HAP-1 (cell line): ENCODE measurements at regions not wholly inside any gene's neighbourhood (a gene's known extent, or its start where the extent isn't known, plus 50 kb on each side); places are given as distances from the start of the nearest gene placed in this dataset.
"Not testable (repeated sequence)": the region's sequence is repeated elsewhere in the genome, so short reads cannot be mapped to it uniquely, and the experiment has no call there.

Experiments used
- DNase-seq, 2 experiments: peaks; one replicate each; pipeline ENCODE4 v3.0.0-alpha.2; 2016 to 2020; ENCODE audit warnings: low spot score in 2 of 2
- H3K27me3 ChIP-seq: fragments of 250-450 bp; sonication (Bioruptor Pico); 2 replicates; pipeline ENCODE4 v1.5.1; 2020; ENCODE audit warnings: low read depth, mild to moderate bottlenecking, moderate library complexity
- H3K36me3 ChIP-seq: fragments of 250-450 bp; sonication (Bioruptor Pico); replicated peaks from 2 replicates; pipeline ENCODE4 v1.5.1; 2020; ENCODE audit warnings: mild to moderate bottlenecking
- H3K4me1 ChIP-seq: fragments of 250-450 bp; sonication (Bioruptor Pico); 2 replicates; pipeline ENCODE4 v1.5.1; 2020; ENCODE audit warnings: mild to moderate bottlenecking
- H3K4me3 ChIP-seq: fragments of 250-450 bp; sonication (Bioruptor Pico); 2 replicates; pipeline ENCODE4 v1.5.1; 2020; ENCODE audit warnings: mild to moderate bottlenecking, moderate library complexity
- H3K9me3 ChIP-seq: fragments of 250-450 bp; sonication (Bioruptor Pico); 2 replicates; pipeline ENCODE4 v1.5.1; 2020; ENCODE audit warnings: mild to moderate bottlenecking, moderate library complexity
- in situ Hi-C: fragments of 300-500 bp; cut with MboI; formaldehyde crosslinking; loops from 3 replicates; pipeline ENCODE4 v1.14.3; 2020; ENCODE audit warnings: low sequenced_read_pairs, inconsistent platforms, mixed read lengths

DNA sequence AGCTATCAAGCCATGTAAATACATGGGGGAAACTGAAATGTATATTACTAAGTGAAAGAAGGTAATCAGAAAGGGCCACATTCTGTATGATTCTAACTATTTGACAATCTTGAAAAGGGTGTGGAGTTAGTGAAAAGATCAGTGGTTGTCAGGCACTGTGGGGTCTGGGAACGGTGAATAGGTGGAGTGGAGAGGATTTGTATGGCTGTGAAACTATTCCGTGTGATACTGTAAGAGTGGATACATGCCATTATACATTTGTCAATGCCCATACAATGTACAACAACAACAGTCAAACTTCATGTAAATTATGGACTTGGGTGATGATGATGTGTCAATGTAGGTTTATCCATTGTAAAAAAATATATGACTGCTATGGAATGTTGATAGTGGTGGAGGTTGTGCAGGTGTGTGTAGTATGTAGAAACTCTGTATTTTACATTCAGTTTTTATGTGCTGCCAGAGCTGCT lies 1116.2 kb downstream of the SUCLG1 start:
- Histone ChIP-seq H3K4me3 (no peak overlapping the region), H3K36me3 (no peaks in the 10 kb centered on the region), H3K9me3 (no peaks in the 10 kb centered on the region), H3K27me3 (no peaks in the 10 kb centered on the region), H3K4me1 (no peaks in the 10 kb centered on the region)
- peak; percentile 14 to 29 for DNase-seq
- in situ Hi-C loops = no loop called here

DNA sequence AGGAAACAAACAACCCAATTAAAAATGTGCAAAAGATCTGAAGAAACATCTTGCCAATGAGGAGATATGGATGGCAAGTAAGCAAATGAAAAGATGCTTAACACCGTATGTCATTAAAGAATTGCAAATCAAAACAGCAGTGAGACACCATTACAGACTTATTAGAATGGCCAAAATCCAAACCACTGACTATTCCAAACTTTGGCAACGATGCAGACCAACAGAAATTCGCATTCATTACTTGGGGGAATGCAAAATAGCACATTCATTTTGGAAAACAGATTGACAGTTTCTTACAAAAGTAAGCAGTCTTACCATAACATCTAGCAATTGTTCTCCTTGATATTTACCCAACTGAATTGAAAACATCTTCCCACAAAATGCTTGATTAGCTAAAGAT lies 1118.7 kb downstream of the SUCLG1 start:
- no peak overlapping the region for H3K4me3 ChIP-seq
- H3K36me3 ChIP-seq = no peaks in the 10 kb centered on the region
- no peaks in the 10 kb centered on the region for H3K4me1 ChIP-seq
- no peaks in the 10 kb centered on the region for H3K9me3 ChIP-seq
- no peak for DNase-seq
- no peaks in the 10 kb centered on the region for H3K27me3 ChIP-seq
- in situ Hi-C loops = no loop called here

DNA sequence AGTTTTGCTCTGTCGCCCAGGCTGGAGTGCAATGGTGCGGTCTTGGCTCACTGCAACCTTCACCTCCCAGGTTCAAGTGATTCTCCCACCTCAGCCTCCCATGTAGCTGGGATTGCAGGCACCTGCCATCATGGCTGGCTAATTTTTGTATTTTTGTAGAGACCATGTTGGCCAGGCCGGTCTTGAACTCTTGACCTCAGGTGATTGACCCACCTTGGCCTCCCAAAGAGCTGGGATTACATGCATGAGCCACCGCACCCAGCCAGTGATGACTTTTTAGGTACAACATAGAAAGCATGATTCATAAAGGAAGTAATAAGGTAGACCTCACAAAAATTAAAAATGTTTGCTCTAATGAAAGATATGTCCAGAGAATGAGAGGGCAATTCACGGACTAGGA lies 1119.1 kb downstream of the SUCLG1 start:
- DNase-seq, H3K9me3 ChIP-seq, H3K4me1 ChIP-seq, H3K4me3 ChIP-seq, H3K27me3 ChIP-seq, H3K36me3 ChIP-seq, in situ Hi-C loops: not testable (repeated sequence)

DNA sequence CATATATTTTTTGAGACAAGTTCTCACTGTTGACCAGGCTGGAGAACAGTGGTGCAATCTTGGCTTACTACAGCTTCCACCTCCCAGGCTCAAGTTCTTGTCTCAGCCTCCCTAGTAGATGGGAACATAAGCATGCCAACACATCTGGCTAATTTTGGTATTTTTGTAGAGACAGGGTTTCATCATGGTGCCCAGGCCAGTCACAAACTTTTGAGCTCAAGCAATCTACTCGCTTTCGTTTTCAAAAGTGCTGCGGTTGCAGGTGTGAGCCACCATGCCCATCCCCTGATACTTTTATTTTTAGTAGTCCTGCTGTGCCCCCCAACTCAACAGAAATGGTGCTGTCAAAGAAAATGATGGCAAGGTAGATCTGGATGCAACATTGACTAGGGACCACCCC lies 1127.3 kb downstream of the SUCLG1 start:
- no peaks in the 10 kb centered on the region for H3K27me3 ChIP-seq
- H3K9me3 ChIP-seq = no peaks in the 10 kb centered on the region
- H3K4me3 ChIP-seq = no peak overlapping the region

DNA sequence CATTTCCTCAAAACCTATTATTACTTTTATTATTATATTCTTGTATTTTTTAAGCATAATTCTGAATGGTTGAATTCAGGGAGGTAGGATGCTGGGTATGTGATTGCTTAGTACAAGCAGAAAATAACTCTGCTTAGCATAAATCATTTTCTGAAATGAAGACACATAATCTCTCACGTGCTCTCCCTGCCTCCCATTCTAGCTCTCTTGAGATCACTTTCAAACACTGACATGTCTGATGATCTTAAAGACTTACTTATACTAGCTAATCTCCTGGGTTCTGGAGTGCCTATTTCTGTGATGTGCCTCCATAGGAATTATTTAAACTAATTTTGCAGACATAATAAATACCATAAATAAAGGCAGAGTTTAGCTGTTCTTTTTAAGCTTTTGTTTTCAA lies 1136.0 kb downstream of the SUCLG1 start:
- Histone ChIP-seq H3K9me3 (no peaks in the 10 kb centered on the region), H3K4me1 (no peaks in the 10 kb centered on the region), H3K36me3 (no peaks in the 10 kb centered on the region), H3K27me3 (no peaks in the 10 kb centered on the region), H3K4me3 (no peak overlapping the region)
- no peak for DNase-seq
- in situ Hi-C loops = no loop called here

More for the DNA sequence above, 1127.3 kb downstream of the SUCLG1 start:
- H3K36me3 ChIP-seq = no peaks in the 10 kb centered on the region
- DNase-seq = no peak
- H3K4me1 ChIP-seq = no peaks in the 10 kb centered on the region
- in situ Hi-C loops = no loop called here

DNA sequence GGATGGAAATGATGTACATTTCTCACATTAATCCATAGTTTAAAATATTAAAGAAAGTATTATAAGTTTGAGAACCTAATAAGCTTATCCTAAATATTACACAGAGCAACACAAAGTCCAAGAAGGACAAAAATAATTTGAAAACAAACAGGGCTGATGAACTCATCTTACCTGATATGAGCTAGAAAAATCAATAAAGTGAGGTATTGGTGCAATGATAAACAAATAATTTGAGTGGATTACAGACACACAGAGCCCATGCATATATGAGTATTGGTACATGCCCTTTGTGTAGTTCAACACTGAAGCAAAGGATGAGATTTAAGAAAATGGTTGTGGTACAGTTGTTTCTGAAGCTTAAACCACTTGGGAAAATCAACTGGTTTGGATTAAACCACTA lies 1139.0 kb downstream of the SUCLG1 start:
- DNase-seq = no peak
- in situ Hi-C loops = no loop called here
- Histone ChIP-seq H3K9me3 (no peaks in the 10 kb centered on the region), H3K4me3 (no peak overlapping the region), H3K36me3 (no peaks in the 10 kb centered on the region), H3K4me1 (no peaks in the 10 kb centered on the region), H3K27me3 (no peaks in the 10 kb centered on the region)

DNA sequence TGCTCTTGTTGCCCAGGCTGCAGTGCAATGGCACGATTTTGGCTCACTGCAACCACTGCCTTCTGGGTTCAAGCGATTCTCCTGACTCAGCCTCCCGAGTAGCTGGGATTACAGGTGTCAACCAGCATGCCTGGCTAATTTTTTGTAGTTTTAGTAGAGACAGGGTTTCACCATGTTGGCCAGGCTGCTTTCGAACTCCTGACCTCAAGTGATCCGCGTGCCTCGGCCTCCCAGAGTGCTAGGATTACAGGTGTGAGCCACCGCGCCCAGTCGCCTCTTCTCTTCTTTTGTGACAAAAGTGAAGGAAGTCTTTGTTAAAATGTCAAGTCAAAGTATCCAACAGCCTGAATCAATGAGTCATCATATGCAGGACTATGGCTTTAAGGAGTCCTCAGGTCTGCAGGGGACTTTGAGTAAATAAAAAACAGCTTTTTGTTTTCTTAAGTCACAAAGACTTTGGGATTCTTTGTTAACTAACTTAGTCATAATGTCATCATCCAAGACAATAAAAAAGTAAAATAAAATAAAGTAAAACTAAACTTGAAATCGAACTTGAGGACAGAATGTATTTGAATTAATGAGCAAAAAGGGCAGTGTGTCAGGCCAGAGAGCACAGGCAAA lies 1153.2 kb downstream of the SUCLG1 start:
- no peaks in the 10 kb centered on the region for H3K36me3 ChIP-seq
- no peaks in the 10 kb centered on the region for H3K9me3 ChIP-seq
- in situ Hi-C loops = no loop called here
- no peaks in the 10 kb centered on the region for H3K27me3 ChIP-seq
- no peak for DNase-seq
- H3K4me1 ChIP-seq = no peaks in the 10 kb centered on the region
- H3K4me3 ChIP-seq = no peak overlapping the region

DNA sequence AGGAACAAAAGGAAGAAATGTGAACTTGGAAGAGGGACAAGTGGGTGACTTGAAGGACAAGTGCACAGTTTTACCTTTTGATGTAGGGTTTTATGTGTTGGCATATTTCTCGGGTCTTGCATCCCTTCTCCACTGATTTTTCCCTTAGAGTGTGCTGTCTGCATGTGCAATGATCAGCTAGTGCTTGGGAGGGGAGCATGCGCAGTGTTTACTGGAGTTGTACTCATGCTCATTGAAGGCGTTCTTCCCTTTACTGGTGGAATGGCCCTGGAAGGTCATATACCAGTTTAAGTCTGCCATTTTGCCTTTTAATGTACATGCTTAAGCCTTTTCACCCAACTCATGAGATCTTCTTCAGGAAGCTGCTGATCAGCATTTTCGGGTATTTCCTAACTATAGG lies 1168.0 kb downstream of the SUCLG1 start:
- DNase-seq = no peak
- H3K36me3 ChIP-seq = no peaks in the 10 kb centered on the region
- H3K27me3 ChIP-seq = no peaks in the 10 kb centered on the region
- no peaks in the 10 kb centered on the region for H3K9me3 ChIP-seq
- peaks cover 7% of the 10 kb centered on the region for H3K4me1 ChIP-seq
- no peak overlapping the region for H3K4me3 ChIP-seq
- in situ Hi-C loops = no loop called here

DNA sequence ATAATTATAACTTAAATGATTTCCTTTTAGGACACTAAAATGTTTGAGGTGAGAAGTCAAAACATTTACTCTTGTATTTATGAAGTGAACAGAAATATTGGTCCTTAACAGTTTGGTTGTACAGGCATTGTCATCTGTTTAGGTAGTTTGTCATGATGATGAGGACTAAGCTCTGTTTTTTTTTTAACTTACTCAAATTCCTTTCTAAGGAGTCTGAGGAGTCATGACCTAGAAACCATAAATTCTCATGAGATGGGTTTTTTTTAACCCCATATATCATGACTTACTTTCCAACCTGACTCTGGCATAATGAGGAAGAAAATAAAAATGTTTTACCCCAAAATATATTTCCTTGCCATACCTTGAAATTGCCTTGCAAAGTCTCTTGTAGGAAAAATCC lies 1176.2 kb downstream of the SUCLG1 start:
- Histone ChIP-seq H3K4me3 (no peak overlapping the region), H3K4me1 (peaks cover 14% of the 10 kb centered on the region), H3K9me3 (no peaks in the 10 kb centered on the region), H3K27me3 (no peaks in the 10 kb centered on the region), H3K36me3 (no peaks in the 10 kb centered on the region)
- in situ Hi-C loops = no loop called here
- DNase-seq = no peak

DNA sequence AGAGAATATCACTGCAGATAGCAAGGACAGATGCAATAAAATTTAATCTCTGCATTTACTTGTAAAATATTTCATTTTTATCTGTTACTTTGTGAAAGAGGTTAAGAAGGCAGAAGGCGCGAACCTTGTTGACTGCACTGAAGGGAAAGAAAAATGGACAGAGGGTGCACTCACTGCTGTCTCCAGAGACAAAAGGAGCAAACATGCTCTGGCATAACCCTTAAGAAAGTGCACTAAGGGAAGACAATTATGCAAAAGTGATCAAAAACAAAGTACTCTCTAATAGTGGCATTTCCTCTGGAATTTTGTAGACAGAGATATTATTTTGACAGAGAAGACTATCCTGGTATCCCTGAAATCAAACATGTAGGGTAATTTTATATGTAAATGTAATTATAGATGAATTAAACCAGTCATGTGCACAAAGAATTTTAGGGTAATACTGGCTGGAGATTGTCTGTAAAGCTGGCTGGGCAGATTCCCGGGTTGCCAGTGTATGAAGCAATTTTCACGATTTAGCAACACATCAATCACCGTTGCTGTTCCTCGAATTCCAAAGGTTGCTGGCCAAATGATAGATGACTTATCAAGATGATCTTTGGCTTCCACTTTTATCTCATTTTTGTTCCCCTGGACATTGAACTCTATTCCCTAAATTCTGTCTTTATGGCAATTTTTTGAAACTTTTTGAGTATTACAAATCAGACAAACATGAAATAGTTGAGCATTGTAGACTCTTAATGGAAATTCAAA lies 1176.9 kb downstream of the SUCLG1 start:
- H3K36me3 ChIP-seq = no peaks in the 10 kb centered on the region
- no peak overlapping the region for H3K4me3 ChIP-seq
- H3K9me3 ChIP-seq = no peaks in the 10 kb centered on the region
- no peak for DNase-seq
- no peaks in the 10 kb centered on the region for H3K27me3 ChIP-seq
- peaks cover 14% of the 10 kb centered on the region for H3K4me1 ChIP-seq
- in situ Hi-C loops = no loop called here

DNA sequence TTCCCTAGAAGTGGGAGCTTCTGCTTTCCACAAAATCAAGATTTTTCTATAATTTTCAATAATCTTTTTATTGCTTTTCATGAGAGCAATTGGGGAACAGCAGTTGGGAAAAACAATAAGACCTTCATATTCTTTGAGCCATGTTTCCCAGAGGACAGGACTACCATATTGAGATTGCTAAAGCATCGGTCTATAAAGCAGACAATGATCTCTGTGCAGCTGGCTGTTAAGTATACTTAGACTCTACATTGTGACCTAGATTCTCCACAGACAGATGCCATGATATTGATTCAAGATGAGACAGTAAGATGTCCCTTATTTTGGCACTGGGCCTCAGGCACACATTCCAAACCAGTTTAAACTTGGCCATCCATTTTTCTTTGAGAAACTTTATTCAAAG lies 1178.7 kb downstream of the SUCLG1 start:
- Histone ChIP-seq H3K36me3 (no peaks in the 10 kb centered on the region), H3K27me3 (no peaks in the 10 kb centered on the region), H3K4me1 (peaks cover 14% of the 10 kb centered on the region), H3K9me3 (no peaks in the 10 kb centered on the region), H3K4me3 (no peak overlapping the region)
- no peak for DNase-seq
- in situ Hi-C loops = no loop called here

DNA sequence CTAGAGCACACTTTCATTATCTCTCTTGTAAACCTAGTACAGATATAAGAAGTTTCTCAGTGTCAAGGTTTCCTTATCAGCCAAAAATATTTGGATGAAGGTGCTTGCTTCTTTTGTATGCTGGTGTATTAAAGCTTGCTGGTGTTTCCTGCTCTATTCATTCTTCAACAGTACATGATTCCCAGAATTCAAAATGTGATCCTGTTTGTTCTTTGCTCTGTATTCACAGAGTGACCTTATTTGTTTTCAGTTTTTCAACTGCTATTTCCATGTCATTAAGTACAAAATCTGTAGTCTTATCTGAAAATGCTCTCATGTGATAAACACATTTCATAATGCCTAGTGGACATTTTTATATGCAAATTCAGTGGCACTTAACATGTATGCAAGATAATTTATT lies 1185.8 kb downstream of the SUCLG1 start:
- in situ Hi-C loops = no loop called here
- H3K27me3 ChIP-seq = no peaks in the 10 kb centered on the region
- no peaks in the 10 kb centered on the region for H3K9me3 ChIP-seq
- DNase-seq = no peak
- H3K36me3 ChIP-seq = no peaks in the 10 kb centered on the region
- no peak overlapping the region for H3K4me3 ChIP-seq
- H3K4me1 ChIP-seq = no peaks in the 10 kb centered on the region

DNA sequence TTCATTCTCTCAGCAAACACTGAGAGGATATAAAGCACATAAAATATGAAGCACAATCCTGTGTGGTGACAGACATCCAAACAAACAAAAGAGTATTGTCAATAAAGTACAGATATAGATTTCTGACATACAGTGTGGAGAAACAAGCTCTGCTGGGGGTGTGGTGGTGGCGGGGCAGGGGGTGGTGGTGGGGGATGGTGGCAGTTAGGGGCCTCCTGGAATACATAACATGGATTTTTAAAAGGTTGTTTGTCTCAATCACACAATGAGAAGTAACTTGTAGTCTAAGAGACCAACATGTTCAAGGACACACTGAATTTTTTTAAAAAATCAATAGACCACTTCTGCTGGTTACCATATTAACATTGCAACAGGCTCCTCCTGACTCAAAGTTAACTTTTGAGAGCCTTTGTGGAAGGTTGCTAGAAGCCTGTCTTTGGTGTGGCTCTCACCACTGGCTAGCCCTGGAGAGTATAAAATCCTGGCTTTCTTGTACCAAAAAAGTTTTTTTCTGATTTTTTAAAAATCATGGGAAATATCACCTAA lies 1197.4 kb downstream of the SUCLG1 start:
- Histone ChIP-seq H3K9me3 (no peaks in the 10 kb centered on the region; the same call in 1 of the 2 replicates), H3K36me3 (no peaks in the 10 kb centered on the region), H3K4me3 (no peak overlapping the region), H3K27me3 (no peaks in the 10 kb centered on the region), H3K4me1 (no peaks in the 10 kb centered on the region)
- DNase-seq = no peak
- in situ Hi-C loops = no loop called here

DNA sequence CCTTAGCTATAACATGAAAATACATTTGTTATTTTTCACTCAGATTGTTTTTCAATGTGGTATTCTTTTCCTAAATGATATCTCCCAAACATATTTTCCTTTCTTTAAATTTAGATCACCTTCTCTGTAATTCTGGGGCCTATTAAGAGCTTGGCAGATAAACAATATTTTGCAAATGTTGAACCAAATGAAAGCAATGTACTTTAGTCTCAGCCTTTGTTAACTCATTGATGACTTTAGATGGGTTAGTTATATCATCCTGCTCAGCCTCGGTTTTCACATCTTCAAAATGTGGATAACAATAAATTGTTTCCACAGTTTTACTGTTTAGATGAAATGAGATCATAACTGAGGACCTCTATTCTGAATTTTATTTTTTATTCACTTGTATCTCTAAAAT lies 1205.2 kb downstream of the SUCLG1 start:
- no peaks in the 10 kb centered on the region for H3K27me3 ChIP-seq
- no peak for DNase-seq
- in situ Hi-C loops = no loop called here
- no peaks in the 10 kb centered on the region for H3K36me3 ChIP-seq
- H3K4me3 ChIP-seq = no peak overlapping the region
- no peaks in the 10 kb centered on the region; the same call in 1 of the 2 replicates for H3K9me3 ChIP-seq
- H3K4me1 ChIP-seq = no peaks in the 10 kb centered on the region
